GM18502 (cell line): ENCODE measurements at regions not wholly inside any gene's neighbourhood (a gene's known extent, or its start where the extent isn't known, plus 50 kb on each side); places are given as distances from the start of the nearest gene placed in this dataset.
"Not testable (repeated sequence)": the region's sequence is repeated elsewhere in the genome, so short reads cannot be mapped to it uniquely, and the experiment has no call there.

Experiments
- ATAC-seq: cut with Tn5 transposase; IDR thresholded peaks from one replicate; pipeline ENCODE4 v1.9.1; 2021; ENCODE audit warnings: mild to moderate bottlenecking; ENCODE audit not compliant: unreplicated experiment, poor library complexity

DNA sequence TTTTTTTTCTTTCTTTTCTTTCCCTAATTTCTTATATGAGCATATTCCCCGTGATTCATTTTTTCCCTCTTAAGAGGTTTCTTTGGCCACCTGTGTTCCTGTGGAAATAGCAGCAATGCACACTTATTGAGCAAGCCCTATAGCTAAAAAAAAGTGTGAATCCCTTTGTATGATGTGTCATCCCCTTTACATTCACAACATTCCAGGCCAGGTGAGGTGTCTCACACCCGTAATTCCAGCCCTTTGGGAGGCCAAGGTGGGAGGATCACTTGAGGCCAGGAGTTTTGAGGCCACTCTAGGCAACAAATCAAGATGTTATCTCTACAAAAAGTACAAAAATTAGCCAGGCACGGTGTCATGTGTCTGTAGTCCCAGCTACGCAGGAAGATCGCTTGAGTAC lies 700.4 kb upstream of the TBX3 start:
- no peak for ATAC-seq

DNA sequence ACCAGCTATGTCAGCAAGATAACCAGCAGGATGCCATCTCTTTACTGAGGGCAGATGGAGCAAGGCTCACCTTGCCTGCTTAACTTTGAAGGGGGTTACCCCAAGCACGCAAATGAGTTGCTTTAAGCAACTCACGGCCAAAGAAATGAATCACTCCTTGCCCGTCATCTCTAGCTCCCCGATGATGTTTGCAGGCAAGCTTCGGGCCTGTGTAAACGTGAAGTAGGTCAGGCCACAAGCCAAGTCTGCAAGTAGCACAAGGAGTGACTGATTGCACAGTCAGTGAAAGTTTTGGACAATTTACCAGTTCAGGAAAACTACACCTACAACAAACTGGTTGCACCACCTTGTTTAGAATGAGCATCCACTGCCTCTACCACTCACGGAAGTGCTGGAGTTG lies 699.7 kb upstream of the TBX3 start:
- no peak for ATAC-seq

DNA sequence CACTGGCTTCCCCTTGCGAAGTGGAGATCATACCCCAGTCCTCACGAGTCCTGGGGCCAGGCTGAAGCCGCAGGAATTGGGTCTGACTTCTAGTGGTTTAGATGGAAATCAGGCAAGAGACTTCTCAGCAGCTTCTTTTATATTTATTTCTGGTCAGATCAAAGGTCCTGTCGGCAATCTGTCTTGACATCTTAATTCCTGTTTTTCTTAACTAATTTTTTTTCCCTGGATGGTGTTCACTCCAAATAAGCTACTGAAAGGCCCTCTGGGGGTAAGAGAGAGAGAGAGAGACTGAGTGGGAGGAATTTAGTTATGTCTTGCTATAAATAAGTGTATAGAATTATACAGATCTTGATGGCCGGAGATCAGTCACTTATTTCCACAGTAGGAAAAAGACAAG lies 698.7 kb upstream of the TBX3 start:
- ATAC-seq = no peak

DNA sequence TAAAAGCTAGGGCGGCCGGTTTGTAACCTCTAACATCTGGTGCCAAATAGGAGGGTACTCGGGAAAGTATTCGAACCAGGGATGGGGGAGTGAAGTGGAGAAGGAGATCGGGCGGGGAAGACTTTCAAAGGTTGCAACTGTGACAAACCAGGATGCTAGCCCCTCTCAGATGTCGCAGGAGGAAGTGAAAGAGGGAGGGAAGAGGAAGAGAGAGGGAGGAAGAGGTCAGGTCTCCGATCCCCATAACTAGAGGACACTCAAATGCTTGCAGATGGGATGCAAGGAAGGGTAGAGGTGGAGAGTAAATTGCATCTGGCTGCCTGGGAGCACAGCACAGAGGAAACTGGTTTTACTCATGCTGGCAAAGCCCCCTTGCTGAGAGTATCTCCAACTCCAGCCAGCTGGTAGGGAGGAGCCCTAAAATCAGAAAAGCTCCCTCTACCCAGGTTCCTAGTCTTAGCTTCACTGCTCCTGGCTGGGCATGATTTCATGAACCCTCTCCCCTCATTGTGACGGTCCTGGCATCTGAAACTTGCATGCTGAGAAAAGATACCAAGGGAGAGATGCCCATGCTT lies 696.7 kb upstream of the TBX3 start:
- ATAC-seq = no peak

DNA sequence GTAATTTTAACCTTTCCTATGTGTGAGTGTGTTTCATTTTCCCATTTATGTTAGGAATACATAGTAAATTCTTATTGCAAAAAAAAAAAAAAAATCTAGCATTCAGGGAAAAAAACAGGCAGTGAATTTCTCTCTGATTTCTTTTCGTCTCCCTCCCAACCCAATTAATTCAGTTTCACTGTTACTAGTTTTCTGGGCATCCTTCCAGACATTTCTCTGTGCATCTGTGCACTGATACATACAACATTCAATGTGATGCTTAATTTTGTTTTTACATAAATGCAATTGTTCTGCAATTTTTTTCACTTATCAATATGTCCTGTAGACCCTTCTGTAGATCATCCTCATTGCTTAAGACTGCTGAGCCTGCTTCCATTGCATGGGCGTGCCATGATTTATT lies 694.3 kb upstream of the TBX3 start:
- ATAC-seq = no peak

DNA sequence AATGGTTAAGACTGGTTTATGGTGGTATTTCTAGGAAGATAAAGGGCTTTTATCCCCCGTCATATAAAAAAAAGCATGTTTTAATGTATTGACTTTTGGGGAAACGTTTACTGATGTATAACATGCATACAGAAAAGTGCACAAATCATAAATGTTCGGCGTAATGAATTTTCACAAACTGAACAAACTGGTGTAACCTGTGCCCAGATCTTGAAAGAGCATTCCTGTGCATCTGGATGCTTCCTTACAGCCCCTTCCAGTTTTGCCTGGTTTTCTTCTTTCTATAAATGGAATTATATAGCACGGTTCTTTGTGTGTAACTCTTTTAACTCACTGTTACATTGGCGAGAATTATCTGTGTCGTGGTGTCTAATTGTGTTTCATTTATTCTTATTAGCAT lies 693.8 kb upstream of the TBX3 start:
- ATAC-seq = no peak

DNA sequence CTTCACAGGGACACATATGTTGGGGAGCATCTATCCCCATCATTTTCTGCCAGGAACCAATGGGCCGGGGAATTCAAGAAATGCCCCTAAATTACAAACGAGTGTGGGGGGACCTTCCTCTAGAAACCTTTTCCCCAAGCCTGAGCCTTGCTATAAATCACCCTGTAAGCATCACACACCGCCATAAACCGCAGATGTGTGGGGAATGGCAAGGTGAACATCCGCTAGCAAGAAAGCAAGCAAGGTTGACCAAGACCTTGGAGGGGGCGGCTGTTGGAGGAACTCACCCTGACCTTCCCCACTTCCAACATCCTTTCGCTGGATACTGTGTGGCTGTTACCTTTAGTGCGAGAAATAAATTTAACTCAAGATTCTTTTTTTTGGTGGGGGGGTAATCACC lies 693.3 kb upstream of the TBX3 start:
- no peak for ATAC-seq

DNA sequence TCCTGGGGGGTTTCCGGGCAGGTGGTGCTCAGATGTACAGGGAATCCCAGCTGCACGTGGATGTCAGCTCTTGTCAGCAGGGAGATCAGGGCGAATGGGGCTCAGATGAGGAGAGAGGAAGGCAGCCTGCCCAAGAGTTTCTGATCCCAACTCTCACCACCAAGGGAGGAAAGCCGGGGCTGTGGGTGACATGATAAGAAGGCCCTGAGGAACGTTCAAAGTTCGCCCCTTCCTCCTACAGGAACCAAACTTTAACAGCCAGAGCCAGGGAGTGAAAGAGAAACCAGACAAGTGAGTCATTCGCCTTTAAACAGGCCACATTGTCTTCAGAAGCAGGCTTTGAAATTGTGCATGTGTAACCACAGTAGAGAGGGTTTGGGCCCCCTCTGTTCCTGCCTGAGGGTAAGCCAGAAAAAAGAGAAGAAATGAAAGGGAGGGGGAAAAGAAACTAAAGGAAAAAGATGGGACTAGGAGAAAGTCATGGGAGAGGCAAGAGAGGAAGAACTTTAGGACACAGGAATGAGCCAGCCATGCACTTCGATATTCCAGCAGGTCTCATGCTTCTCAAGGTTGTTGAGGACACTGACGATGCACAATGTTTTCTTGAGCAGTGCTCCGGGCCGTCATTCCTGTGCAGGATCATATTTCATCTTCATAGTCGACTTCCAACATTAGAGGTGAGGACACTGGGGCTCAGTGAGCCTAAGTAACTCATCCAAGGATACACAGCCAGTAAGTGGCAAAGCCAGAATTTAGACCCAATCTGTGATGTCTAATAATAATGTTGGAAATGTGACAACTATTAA lies 691.4 kb upstream of the TBX3 start:
- ATAC-seq = peak; percentile 98

DNA sequence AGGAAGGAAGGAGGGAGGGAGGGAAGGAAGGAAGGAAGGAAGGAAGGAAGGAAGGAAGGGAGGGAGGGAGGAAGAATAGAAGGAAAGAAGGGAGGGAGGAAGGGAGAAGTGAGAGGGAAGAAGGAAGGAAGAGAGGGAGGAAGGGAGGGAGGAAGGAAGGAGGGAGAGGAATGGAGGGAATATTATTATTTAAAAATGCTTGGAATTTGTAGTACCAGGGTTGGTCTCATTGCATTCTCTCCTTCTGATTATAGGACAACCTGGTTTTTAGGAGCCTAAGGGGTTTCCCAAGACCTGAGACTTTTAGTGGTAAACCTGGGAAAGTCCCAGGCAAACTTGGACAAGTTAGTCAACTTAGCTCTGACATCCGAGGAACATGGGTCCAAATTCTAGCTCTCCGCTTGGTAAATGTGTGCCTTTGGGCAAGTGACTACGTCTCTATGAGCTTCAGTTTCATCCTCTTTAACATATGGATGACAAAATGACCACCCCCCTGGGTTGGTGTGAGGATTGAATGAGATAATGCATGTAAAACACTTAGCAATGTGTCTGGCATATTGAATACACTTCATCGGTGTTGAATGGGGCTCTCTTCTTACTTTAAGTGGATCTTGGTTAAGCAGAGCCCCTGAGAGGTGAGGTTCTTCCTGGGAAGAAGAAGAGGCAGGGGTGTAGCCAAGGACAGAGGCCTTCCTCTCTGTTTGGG lies 690.7 kb upstream of the TBX3 start:
- no peak for ATAC-seq

DNA sequence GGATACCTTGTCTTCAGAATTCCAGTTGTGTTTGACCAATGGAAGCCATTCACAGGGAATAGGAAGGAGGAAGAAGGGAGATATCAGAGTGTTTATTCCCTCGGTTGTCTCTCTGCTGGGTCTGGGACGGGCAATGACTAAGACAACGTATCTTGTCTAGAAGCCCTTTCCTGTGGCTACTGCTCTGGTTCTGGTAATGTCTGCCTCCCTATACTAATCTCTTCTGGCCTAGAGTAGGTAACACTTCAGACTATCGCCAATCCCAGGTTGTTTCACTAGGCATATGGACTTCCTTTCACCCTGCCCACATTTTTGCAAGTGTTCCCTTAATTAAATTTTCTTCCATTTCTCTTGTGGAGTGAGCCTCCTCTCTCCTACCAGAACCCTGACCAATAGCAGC lies 687.7 kb upstream of the TBX3 start:
- ATAC-seq = no peak

DNA sequence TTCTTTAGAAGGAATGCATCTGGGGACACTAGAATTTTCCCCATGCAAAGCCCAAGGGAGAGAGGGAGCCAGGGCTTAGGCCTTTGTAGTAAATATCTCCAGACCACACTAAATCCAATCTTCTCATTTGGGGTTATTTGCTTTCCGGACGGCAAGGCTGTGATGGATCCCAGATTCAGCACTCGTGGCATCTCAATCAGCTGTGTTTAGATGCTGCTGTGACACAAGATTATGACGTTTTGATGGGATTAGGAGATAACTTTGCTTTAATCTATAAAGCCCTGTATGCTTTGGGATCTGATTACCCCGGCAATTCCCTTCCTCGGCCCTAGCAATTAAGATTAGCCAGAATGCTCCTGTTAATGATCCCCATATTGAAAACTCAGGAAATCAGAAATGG lies 686.7 kb upstream of the TBX3 start:
- no peak for ATAC-seq

DNA sequence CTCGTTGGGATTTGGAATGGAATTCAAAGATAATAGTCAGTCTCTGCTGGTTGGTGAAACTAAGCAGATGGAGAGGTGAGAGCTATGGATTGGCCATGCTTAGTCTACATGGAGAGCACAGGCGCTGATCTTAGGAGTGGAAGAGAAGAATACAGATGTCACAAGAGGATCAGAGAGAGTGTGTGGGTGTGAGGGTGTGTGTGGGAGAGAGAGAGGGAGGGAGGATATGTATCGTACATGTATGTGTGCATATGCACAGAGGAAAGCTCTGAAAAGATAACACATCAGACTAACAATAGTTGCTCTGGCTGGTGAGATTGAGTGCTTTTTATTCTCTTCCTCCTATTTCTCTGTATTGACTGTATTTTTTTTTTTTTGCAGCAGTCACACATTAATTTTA lies 686.2 kb upstream of the TBX3 start:
- no peak for ATAC-seq

DNA sequence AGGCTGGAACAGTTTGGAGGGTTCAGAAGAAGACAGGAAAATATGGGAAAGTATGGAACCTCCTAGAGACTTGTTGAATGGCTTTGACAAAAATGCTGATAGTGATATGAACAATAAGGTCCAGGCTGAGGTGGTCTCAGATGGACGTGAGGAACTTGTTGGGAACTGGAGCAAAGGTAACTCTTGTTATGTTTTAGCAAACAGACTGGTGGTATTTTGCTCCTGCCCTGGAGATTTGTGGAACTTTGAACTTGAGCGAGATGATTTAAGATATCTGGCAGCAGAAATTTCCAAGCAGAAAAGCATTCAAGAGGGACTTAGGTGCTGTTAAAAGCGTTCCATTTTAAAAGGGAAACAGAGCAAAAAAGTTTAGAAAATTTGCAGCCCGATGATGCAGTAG lies 682.3 kb upstream of the TBX3 start:
- ATAC-seq = not testable (repeated sequence)

DNA sequence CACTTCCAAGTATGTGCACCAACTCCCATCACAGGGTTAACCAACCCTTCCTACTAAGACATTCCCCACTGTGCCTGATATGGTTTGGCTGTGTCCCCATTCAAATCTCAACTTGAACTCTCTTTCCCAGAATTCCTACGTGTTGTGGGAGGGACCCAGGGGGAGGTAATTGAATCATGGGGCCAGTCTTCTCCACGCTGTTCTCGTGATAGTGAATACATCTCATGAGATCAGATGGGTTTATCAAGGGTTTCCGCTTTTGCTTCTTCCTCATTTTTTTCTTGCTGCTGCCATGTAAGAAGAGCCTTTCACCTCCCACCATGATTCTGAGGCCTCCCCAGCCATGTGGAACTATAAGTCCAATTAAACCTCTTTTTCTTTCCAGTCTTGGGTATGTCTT lies 681.8 kb upstream of the TBX3 start:
- ATAC-seq = not testable (repeated sequence)

DNA sequence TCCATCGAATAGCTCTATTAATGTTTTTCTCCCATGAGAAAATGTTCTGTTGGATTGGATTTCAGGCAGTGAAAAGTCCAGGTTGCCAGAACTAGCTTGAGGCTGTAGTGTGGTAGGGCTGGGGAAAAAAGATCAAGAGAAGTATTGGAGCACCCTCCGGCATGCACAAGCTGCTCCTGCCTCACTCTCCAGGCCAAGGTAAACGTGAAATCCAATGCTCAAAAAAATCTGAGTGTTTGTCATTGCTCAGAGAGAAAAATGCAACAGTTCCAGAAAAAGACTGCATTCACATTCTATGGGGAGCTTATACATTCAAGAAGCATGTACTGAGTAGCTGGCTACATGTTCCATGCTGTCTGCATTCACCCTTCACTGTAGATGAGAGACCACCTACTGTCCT lies 680.9 kb upstream of the TBX3 start:
- ATAC-seq = no peak

DNA sequence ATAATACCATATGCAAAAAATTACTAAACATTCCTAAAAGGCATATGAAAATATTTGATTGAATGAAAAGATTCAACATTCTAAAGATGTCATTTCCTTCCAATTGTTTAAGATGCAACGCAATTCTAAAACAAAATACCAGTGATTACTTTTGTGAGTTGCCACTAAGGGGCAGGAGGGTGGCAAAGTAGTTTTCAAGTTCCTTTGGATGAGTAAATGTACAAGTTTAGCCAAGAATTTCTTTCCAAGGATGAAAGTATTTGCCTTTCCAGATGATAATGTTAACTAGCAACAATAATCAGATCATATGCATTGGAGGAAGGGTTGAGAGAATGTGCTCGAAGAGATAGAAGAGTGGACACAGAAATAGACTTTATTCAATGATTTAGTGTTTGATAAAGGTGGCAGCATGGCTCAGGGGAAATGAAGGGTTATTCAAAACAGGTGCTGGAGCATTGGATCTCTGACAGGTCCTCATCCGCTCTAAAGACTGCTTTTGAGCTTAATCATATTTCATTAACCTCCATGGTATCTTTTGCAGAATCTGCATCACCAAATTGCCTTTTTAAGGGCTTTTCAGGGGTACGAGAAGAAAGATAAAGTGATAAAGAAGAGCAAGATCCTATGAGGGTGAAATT lies 678.5 kb upstream of the TBX3 start:
- ATAC-seq = no peak

DNA sequence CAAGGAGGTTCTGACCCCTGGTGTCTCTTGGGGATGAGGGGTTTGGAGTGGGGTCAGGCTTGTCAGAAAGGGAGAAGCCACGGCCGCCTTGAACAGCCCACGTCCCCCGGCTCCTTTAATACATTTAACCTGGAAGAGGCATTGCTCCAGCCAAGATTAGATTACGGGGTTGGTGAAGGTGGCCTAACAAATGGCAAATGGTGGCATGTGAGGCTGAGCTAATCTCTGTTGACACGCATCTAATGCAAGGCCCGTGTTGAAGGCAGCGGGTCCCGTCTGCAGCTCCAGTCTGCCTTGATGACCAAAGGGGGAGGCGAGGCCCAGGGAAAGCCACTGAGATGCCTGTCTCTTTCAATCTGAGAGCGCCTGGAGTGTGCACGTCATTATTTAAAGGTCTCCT lies 673.7 kb upstream of the TBX3 start:
- ATAC-seq = no peak

DNA sequence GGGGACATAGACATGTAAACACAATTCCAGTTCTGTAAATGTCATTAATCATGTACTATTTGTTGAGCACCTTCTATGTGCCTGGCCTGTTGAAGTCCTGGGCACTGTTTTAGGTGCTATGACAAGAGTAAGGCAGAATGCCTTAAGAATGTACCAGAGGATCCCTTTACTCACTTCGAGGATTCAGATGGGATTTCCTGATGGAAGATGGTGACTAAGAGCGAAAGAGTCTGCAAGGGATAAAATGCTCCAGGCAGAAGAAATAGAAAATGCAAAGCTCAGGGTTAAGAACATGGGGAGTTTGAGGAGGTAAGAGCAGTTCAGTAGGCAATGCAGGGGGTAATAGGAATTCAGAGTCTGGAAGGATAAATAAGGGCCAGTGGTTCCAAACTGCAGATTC lies 671.3 kb upstream of the TBX3 start:
- no peak for ATAC-seq

DNA sequence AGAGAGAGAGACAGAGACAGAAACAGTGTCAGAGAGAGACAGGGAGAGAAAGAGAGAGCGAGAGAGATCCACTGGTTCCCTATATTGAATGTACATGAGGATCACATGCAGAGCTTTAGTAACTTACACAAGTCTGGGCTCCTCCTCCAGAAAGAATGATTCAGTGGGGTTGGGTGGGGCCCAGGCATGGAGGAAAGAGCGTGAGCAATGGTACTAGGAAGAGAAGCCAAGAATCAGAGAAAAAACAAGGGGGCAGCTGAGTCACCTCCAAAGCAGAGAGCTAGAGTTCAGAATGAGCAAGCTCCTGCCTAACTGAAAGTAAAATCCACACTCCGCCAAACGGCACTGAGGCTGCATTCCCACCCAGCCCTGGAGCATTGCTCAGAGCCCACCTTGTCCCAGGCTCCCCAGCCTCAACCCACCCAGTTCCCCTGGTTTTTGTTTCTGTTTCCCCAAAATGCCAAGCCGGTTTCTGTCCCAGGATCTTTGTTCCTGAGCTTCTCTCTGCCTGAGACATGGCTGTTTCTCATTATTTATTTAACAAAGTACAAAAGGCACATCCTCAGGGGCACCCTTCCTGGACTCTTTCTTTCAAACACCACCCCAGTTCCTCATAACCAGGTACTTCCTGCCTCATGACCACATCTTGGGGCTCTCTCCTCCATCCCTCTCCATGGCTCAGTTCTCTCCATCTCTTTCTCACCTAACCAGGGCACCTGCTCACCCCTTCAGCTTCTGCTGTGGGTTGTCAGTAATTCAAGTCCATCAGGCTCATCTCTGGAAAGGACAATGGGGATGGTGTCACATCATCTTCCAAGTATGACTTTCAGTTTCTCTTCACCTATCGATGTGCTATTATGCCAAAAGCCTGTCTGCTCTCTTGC lies 670.3 kb upstream of the TBX3 start:
- ATAC-seq = no peak

DNA sequence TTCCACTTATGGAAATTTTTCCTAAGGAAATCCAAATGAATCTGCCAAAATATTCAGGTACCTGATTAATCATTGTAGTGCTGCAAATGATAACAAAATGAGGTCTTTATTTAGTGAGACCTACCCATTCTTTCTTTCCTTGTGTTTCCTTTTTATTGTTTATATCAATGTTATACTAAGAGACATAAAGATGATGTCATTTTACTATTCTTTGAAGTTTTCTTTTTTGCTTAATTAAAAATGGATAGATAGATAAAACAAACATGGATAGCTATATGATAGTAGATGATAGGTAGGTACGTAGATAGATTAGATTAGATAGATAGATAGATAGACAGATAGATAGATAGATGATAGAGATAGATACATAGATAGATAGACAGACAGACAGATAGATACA lies 669.5 kb upstream of the TBX3 start:
- ATAC-seq = no peak
